Liver (tissue), 8 donors: ENCODE measurements at regions not wholly inside any gene's neighbourhood (a gene's known extent, or its start where the extent isn't known, plus 50 kb on each side); places are given as distances from the start of the nearest gene placed in this dataset.

Experiments
- DNase-seq: peaks from one replicate; pipeline ENCODE4 v3.0.0-alpha.2; 2017; ENCODE audit warnings: low spot score
- H3K27ac ChIP-seq, 2 donors: one replicate each; pipeline ENCODE4 v1.7.0; 2013; ENCODE audit warnings: inconsistent platforms in 2 of 2, low read length in 2 of 2, control low read depth in 1 of 2, low read depth in 1 of 2, mild to moderate bottlenecking in 1 of 2
- H3K27me3 ChIP-seq, 4 donors: one replicate each; pipeline versions ENCODE4 v1.6.1 to v1.7.0; 2013; ENCODE audit warnings: low read length in 3 of 4, inconsistent platforms in 1 of 4, mild to moderate bottlenecking in 1 of 4, moderate library complexity in 1 of 4; ENCODE audit not compliant: control insufficient read depth in 4 of 4, insufficient read depth in 4 of 4
- H3K36me3 ChIP-seq, 4 donors: one replicate each; pipeline versions ENCODE4 v1.6.1 to v1.7.0; 2013; ENCODE audit warnings: low read length in 3 of 4, mild to moderate bottlenecking in 3 of 4, low read depth in 1 of 4, moderate library complexity in 1 of 4; ENCODE audit not compliant: control insufficient read depth in 4 of 4, insufficient read depth in 3 of 4
- H3K4me1 ChIP-seq, 4 donors: one replicate each; pipeline versions ENCODE4 v1.6.1 to v1.7.0; 2013; ENCODE audit warnings: low read length in 3 of 4, mild to moderate bottlenecking in 3 of 4, moderate library complexity in 1 of 4; ENCODE audit not compliant: control insufficient read depth in 4 of 4, insufficient read depth in 4 of 4
- H3K4me3 ChIP-seq, 3 donors: one replicate each; pipeline versions ENCODE4 v1.6.1 to v1.7.0; 2013; ENCODE audit warnings: low read length in 3 of 3, control low read depth in 1 of 3, low read depth in 1 of 3, mild to moderate bottlenecking in 1 of 3
- H3K9ac ChIP-seq, 2 donors: one replicate each; pipeline ENCODE4 v1.7.0; 2013; ENCODE audit warnings: low read length in 2 of 2, mild to moderate bottlenecking in 2 of 2, moderate library complexity in 2 of 2, control low read depth in 1 of 2, low read depth in 1 of 2
- H3K9me3 ChIP-seq, 4 donors: one replicate each; pipeline versions ENCODE4 v1.6.1 to v1.7.0; 2013; ENCODE audit warnings: low read length in 3 of 4; ENCODE audit not compliant: control insufficient read depth in 4 of 4
- EGR1 ChIP-seq, 2 donors: IDR thresholded peaks; 2 replicates each; pipeline ENCODE4 v1.6.1; 2016 to 2018; ENCODE audit warnings: antibody characterized with exemption in 2 of 2, low read depth in 2 of 2
- FOXA1 ChIP-seq: IDR thresholded peaks from 2 replicates; pipeline ENCODE4 v1.6.1; 2016; ENCODE audit warnings: antibody characterized with exemption
- FOXA2 ChIP-seq: IDR thresholded peaks from 2 replicates; pipeline ENCODE4 v1.6.1; 2016; ENCODE audit warnings: antibody characterized with exemption
- GABPA ChIP-seq, 2 donors: IDR thresholded peaks in 1 of 2; conservative IDR thresholded peaks in 1 of 2; 2 replicates each; pipeline ENCODE4 v1.6.1; 2016; ENCODE audit warnings: antibody characterized with exemption in 2 of 2, mild to moderate bottlenecking in 1 of 2, moderate library complexity in 1 of 2
- HNF4A ChIP-seq, 2 donors: conservative IDR thresholded peaks; 2 replicates each; pipeline ENCODE4 v1.6.1; 2016; ENCODE audit warnings: antibody characterized with exemption in 2 of 2, mild to moderate bottlenecking in 2 of 2
- HNF4G ChIP-seq: IDR thresholded peaks from 2 replicates; pipeline ENCODE4 v1.6.1; 2016; ENCODE audit warnings: antibody characterized with exemption
- JUND ChIP-seq, 2 donors: IDR thresholded peaks; 2 replicates each; pipeline ENCODE4 v1.6.1; 2016; ENCODE audit warnings: antibody characterized with exemption in 2 of 2
- NR2F2 ChIP-seq: IDR thresholded peaks from 2 replicates; pipeline ENCODE4 v1.6.1; 2016; ENCODE audit warnings: antibody characterized with exemption
- RAD21 ChIP-seq, 2 donors: IDR thresholded peaks; 2 replicates each; pipeline ENCODE4 v1.6.1; 2016; ENCODE audit warnings: antibody characterized with exemption in 2 of 2, mild to moderate bottlenecking in 2 of 2
- RXRA ChIP-seq, 2 donors: IDR thresholded peaks; 2 replicates each; pipeline ENCODE4 v1.6.1; 2017 to 2018; ENCODE audit warnings: antibody characterized with exemption in 2 of 2, mild to moderate bottlenecking in 1 of 2
- SP1 ChIP-seq: IDR thresholded peaks from 2 replicates; pipeline ENCODE4 v1.6.1; 2018; ENCODE audit warnings: antibody characterized with exemption, mild to moderate bottlenecking
- TAF1 ChIP-seq: conservative IDR thresholded peaks from 2 replicates; pipeline ENCODE4 v1.6.1; 2016; ENCODE audit warnings: antibody characterized with exemption, mild to moderate bottlenecking
- YY1 ChIP-seq: IDR thresholded peaks from 2 replicates; pipeline ENCODE4 v1.6.1; 2016; ENCODE audit warnings: antibody characterized with exemption, mild to moderate bottlenecking
- WGBS: extraction: QIAGEN DNeasy Blood & Tissue Kit; methylation state at CpG from one replicate; pipeline ENCODE4 v1.1.7; 2013; 5-methylcytosine and 5-hydroxymethylcytosine counted together
- TF ChIP-seq, protein P1 (sequence below): IDR thresholded peaks from 2 replicates; pipeline ENCODE4 v1.6.1; 2016; ENCODE audit warnings: antibody characterized with exemption
- TF ChIP-seq, protein P2 (sequence below): IDR thresholded peaks from 2 replicates; pipeline ENCODE4 v1.6.1; 2016; ENCODE audit warnings: antibody characterized with exemption
- TF ChIP-seq, protein P3 (sequence below): fragments of 150-350 bp; IDR thresholded peaks from 2 replicates; pipeline ENCODE4 v1.5.1; 2017; ENCODE audit warnings: improper control_type of control experiment, low read depth, low read length; ENCODE audit not compliant: missing input control
- TF ChIP-seq, protein P4 (sequence below): IDR thresholded peaks from 2 replicates; pipeline ENCODE4 v1.6.1; 2016; ENCODE audit warnings: antibody characterized with exemption
- TF ChIP-seq, protein P5 (sequence below): IDR thresholded peaks from 2 replicates; pipeline ENCODE4 v1.6.1; 2016; ENCODE audit warnings: antibody characterized with exemption, mild to moderate bottlenecking
- donor health status: healthy.
- donor health status: healthy.
- donor health status: healthy.
- donor health status: healthy.
- donor health status: healthy.

DNA sequence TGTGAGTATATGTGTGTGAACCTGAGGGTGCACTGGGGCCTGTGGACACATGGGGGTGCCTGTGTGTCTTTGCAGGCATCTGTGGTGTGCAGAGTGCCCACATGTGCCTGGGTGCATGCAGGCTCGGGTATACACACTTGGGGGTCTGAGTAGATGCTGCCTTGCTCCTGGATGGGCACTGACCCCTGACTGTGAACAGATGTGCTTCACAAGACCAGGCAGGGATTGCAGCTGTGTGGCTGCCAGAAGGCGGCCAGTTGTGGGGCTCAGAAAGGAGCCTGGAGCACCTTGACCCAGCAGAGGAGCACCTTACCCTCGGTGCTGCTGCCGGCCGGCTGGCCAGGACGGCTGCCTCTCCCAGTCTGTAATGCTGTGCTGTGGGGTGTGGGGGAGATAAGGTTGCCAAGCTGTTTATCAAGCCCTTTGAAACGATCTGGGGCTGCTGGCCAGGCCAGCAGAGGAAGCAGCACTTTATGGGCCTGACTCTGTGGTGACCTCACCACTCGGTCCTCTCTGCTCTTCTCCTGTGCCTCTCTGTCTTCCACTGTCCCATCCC, 55.5 kb upstream of the MRPS22 start:
- no peak for DNase-seq
- Histone ChIP-seq H3K36me3 (no peaks in the 10 kb centered on the region), H3K27me3 (no peaks in the 10 kb centered on the region), H3K4me3 (no peak overlapping the region), H3K4me1 (no peaks in the 10 kb centered on the region), H3K27ac (no peak overlapping the region), H3K9ac (no peak overlapping the region), H3K9me3 (no peaks in the 10 kb centered on the region)
- WGBS = 66% methylated on average over 8 of the region's 8 CpGs
- TF ChIP-seq, protein P1, sequence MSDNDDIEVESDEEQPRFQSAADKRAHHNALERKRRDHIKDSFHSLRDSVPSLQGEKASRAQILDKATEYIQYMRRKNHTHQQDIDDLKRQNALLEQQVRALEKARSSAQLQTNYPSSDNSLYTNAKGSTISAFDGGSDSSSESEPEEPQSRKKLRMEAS = no peak
- TF ChIP-seq NR2F2 (no peak), FOXA2 (no peak), FOXA1 (no peak), RAD21 (IDR thresholded peaks at IDR 0.05) (no peak), HNF4G (no peak), HNF4A (conservative IDR thresholded peaks at IDR 0.05) (no peak), JUND (IDR thresholded peaks at IDR 0.05) (no peak), YY1 (no peak), RXRA (IDR thresholded peaks at IDR 0.05) (no peak), SP1 (no peak), EGR1 (IDR thresholded peaks at IDR 0.05; ENCODE audit: low read depth in 2 of 2) (no peak), GABPA (IDR thresholded peaks at IDR 0.05 in 1 of 2, conservative IDR thresholded peaks at IDR 0.05 in 1 of 2) (no peak), TAF1 (no peak)
- TF ChIP-seq, protein P2, sequence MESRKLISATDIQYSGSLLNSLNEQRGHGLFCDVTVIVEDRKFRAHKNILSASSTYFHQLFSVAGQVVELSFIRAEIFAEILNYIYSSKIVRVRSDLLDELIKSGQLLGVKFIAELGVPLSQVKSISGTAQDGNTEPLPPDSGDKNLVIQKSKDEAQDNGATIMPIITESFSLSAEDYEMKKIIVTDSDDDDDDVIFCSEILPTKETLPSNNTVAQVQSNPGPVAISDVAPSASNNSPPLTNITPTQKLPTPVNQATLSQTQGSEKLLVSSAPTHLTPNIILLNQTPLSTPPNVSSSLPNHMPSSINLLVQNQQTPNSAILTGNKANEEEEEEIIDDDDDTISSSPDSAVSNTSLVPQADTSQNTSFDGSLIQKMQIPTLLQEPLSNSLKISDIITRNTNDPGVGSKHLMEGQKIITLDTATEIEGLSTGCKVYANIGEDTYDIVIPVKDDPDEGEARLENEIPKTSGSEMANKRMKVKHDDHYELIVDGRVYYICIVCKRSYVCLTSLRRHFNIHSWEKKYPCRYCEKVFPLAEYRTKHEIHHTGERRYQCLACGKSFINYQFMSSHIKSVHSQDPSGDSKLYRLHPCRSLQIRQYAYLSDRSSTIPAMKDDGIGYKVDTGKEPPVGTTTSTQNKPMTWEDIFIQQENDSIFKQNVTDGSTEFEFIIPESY = no peak
- TF ChIP-seq, protein P3, sequence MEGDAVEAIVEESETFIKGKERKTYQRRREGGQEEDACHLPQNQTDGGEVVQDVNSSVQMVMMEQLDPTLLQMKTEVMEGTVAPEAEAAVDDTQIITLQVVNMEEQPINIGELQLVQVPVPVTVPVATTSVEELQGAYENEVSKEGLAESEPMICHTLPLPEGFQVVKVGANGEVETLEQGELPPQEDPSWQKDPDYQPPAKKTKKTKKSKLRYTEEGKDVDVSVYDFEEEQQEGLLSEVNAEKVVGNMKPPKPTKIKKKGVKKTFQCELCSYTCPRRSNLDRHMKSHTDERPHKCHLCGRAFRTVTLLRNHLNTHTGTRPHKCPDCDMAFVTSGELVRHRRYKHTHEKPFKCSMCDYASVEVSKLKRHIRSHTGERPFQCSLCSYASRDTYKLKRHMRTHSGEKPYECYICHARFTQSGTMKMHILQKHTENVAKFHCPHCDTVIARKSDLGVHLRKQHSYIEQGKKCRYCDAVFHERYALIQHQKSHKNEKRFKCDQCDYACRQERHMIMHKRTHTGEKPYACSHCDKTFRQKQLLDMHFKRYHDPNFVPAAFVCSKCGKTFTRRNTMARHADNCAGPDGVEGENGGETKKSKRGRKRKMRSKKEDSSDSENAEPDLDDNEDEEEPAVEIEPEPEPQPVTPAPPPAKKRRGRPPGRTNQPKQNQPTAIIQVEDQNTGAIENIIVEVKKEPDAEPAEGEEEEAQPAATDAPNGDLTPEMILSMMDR = no peak
- TF ChIP-seq, protein P4, sequence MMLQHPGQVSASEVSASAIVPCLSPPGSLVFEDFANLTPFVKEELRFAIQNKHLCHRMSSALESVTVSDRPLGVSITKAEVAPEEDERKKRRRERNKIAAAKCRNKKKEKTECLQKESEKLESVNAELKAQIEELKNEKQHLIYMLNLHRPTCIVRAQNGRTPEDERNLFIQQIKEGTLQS = no peak
- TF ChIP-seq, protein P5, sequence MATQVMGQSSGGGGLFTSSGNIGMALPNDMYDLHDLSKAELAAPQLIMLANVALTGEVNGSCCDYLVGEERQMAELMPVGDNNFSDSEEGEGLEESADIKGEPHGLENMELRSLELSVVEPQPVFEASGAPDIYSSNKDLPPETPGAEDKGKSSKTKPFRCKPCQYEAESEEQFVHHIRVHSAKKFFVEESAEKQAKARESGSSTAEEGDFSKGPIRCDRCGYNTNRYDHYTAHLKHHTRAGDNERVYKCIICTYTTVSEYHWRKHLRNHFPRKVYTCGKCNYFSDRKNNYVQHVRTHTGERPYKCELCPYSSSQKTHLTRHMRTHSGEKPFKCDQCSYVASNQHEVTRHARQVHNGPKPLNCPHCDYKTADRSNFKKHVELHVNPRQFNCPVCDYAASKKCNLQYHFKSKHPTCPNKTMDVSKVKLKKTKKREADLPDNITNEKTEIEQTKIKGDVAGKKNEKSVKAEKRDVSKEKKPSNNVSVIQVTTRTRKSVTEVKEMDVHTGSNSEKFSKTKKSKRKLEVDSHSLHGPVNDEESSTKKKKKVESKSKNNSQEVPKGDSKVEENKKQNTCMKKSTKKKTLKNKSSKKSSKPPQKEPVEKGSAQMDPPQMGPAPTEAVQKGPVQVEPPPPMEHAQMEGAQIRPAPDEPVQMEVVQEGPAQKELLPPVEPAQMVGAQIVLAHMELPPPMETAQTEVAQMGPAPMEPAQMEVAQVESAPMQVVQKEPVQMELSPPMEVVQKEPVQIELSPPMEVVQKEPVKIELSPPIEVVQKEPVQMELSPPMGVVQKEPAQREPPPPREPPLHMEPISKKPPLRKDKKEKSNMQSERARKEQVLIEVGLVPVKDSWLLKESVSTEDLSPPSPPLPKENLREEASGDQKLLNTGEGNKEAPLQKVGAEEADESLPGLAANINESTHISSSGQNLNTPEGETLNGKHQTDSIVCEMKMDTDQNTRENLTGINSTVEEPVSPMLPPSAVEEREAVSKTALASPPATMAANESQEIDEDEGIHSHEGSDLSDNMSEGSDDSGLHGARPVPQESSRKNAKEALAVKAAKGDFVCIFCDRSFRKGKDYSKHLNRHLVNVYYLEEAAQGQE = no peak
